Mesenchymal stem cell (in vitro differentiated cells and primary cell): ENCODE measurements at regions not wholly inside any gene's neighbourhood (a gene's known extent, or its start where the extent isn't known, plus 50 kb on each side); places are given as distances from the start of the nearest gene placed in this dataset.
A peak's percentile ranks its signal among the peaks of the same experiment; 100 is the strongest.

Source experiments
- DNase-seq: peaks from one replicate; pipeline ENCODE4 v3.0.0-alpha.2; 2013
- H2AFZ ChIP-seq: one replicate; pipeline ENCODE4 v1.6.1; 2013; ENCODE audit warnings: low read depth, mild to moderate bottlenecking, control low read depth, inconsistent platforms, low read length, moderate library complexity
- H2AK5ac ChIP-seq: 2 replicates; pipeline ENCODE4 v1.6.1; 2013; ENCODE audit warnings: low read length, moderate library complexity, mild to moderate bottlenecking, inconsistent platforms; ENCODE audit not compliant: severe bottlenecking
- H2BK120ac ChIP-seq: one replicate; pipeline ENCODE4 v1.6.1; 2013; ENCODE audit warnings: low read depth, mild to moderate bottlenecking, inconsistent platforms, low read length, moderate library complexity
- H2BK12ac ChIP-seq, 2 experiments: one replicate each; pipeline ENCODE4 v1.6.1; 2013; ENCODE audit warnings: inconsistent platforms in 2 of 2, low read length in 2 of 2, mild to moderate bottlenecking in 2 of 2, moderate library complexity in 2 of 2, control low read depth in 1 of 2
- H2BK15ac ChIP-seq: one replicate; pipeline ENCODE4 v1.6.1; 2013; ENCODE audit warnings: mild to moderate bottlenecking, low read depth, inconsistent platforms; ENCODE audit not compliant: poor library complexity, severe bottlenecking
- H2BK5ac ChIP-seq: 2 replicates; pipeline ENCODE4 v1.6.1; 2013; ENCODE audit warnings: low read depth, mild to moderate bottlenecking, low read length, control low read depth, inconsistent platforms; ENCODE audit not compliant: poor library complexity, severe bottlenecking
- H3K14ac ChIP-seq, 2 experiments: one replicate each; pipeline ENCODE4 v1.6.1; 2013; ENCODE audit warnings: inconsistent platforms in 2 of 2, low read length in 2 of 2, control low read depth in 1 of 2, mild to moderate bottlenecking in 1 of 2, moderate library complexity in 1 of 2
- H3K18ac ChIP-seq, 2 experiments: one replicate each; pipeline ENCODE4 v1.6.1; 2013; ENCODE audit warnings: inconsistent platforms in 2 of 2, low read length in 2 of 2, control low read depth in 1 of 2, low read depth in 1 of 2, mild to moderate bottlenecking in 1 of 2
- H3K23ac ChIP-seq, 2 experiments: one replicate each; pipeline ENCODE4 v1.6.1; 2013; ENCODE audit warnings: inconsistent platforms in 2 of 2, low read length in 2 of 2, mild to moderate bottlenecking in 2 of 2, moderate library complexity in 2 of 2, control low read depth in 1 of 2
- H3K27ac ChIP-seq: 2 replicates; pipeline ENCODE4 v1.5.1; 2013; ENCODE audit warnings: mild to moderate bottlenecking, moderate library complexity, low read length, control low read depth, inconsistent platforms; ENCODE audit not compliant: poor library complexity, severe bottlenecking
- H3K27me3 ChIP-seq, 2 experiments: 2 replicates each; pipeline versions ENCODE4 v1.6.1 to v1.7.0; 2013; ENCODE audit warnings: low read length in 2 of 2, mild to moderate bottlenecking in 2 of 2, moderate library complexity in 2 of 2, control low read depth in 1 of 2, inconsistent platforms in 1 of 2; ENCODE audit not compliant: control insufficient read depth in 1 of 2, insufficient read depth in 1 of 2
- H3K36me3 ChIP-seq, 2 experiments: 2 replicates each; pipeline versions ENCODE4 v1.6.1 to v1.7.0; 2013; ENCODE audit warnings: low read length in 2 of 2, control low read depth in 1 of 2, inconsistent platforms in 1 of 2, low read depth in 1 of 2, mild to moderate bottlenecking in 1 of 2; ENCODE audit not compliant: insufficient read depth in 2 of 2, control insufficient read depth in 1 of 2
- H3K4ac ChIP-seq, 2 experiments: one replicate each; pipeline ENCODE4 v1.6.1; 2013; ENCODE audit warnings: inconsistent platforms in 2 of 2, low read length in 2 of 2, mild to moderate bottlenecking in 2 of 2, moderate library complexity in 2 of 2, control low read depth in 1 of 2, low read depth in 1 of 2
- H3K4me1 ChIP-seq: 2 replicates; pipeline ENCODE4 v1.6.1; 2013; ENCODE audit warnings: low read depth, low read length, control low read depth; ENCODE audit not compliant: control insufficient read depth, insufficient read depth
- H3K4me2 ChIP-seq: 2 replicates; pipeline ENCODE4 v1.6.1; 2013; ENCODE audit warnings: low read length, mild to moderate bottlenecking, inconsistent platforms; ENCODE audit not compliant: poor library complexity, severe bottlenecking
- H3K4me3 ChIP-seq, 2 experiments: 2 replicates each; pipeline versions ENCODE4 v1.5.1 to v1.7.0; 2013; ENCODE audit warnings: low read length in 2 of 2, mild to moderate bottlenecking in 2 of 2, control low read depth in 1 of 2, low read depth in 1 of 2; ENCODE audit not compliant: insufficient read depth in 1 of 2
- H3K79me1 ChIP-seq: replicated peaks from 2 replicates; pipeline ENCODE4 v1.6.1; 2013; ENCODE audit warnings: mild to moderate bottlenecking, control low read depth, low read length, inconsistent platforms; ENCODE audit not compliant: poor library complexity, severe bottlenecking
- H3K9ac ChIP-seq: 2 replicates; pipeline ENCODE4 v1.7.0; 2013; ENCODE audit warnings: mild to moderate bottlenecking, low read length, moderate library complexity
- H3K9me3 ChIP-seq: 2 replicates; pipeline ENCODE4 v1.7.0; 2013; ENCODE audit warnings: mild to moderate bottlenecking, low read length; ENCODE audit not compliant: control insufficient read depth
- H4K8ac ChIP-seq: one replicate; pipeline ENCODE4 v1.6.1; 2013; ENCODE audit warnings: inconsistent platforms, mild to moderate bottlenecking, low read length, moderate library complexity
- H4K91ac ChIP-seq: one replicate; pipeline ENCODE4 v1.6.1; 2013; ENCODE audit warnings: mild to moderate bottlenecking, low read length, inconsistent platforms
- WGBS: methylation state at CpG from one replicate; pipeline ENCODE4 v1.1.7; 2013; ENCODE audit warnings: mixed read lengths; 5-methylcytosine and 5-hydroxymethylcytosine counted together

GRCh38 chr6:94751641-94752329, 825.5 kb upstream of the MANEA start:
- Histone ChIP-seq H3K18ac (no peak overlapping the region), H2BK5ac (no peak overlapping the region), H3K4me1 (no peaks in the 10 kb centered on the region), H3K9me3 (peaks cover 8% of the 10 kb centered on the region), H3K27me3 (no peaks in the 10 kb centered on the region), H3K27ac (no peak overlapping the region), H3K9ac (no peak overlapping the region), H3K4ac (no peak overlapping the region), H4K91ac (no peak overlapping the region), H2AK5ac (no peak overlapping the region), H3K14ac (no peak overlapping the region), H3K36me3 (no peaks in the 10 kb centered on the region), H2BK12ac (no peak overlapping the region), H2BK15ac (no peak overlapping the region), H3K23ac (no peak overlapping the region), H3K4me2 (no peak overlapping the region), H3K4me3 (no peak overlapping the region), H3K79me1 (no peaks in the 10 kb centered on the region), H4K8ac (no peak overlapping the region), H2AFZ (no peak overlapping the region), H2BK120ac (no peak overlapping the region)
- 70% methylated on average over 2 of the region's 3 CpGs for WGBS
- peak; percentile 18 for DNase-seq

- no peak overlapping the region for H2BK5ac ChIP-seq
- H3K9ac ChIP-seq = no peak overlapping the region
- H3K79me1 ChIP-seq = no peaks in the 10 kb centered on the region
- H3K4me1 ChIP-seq = no peaks in the 10 kb centered on the region
- no peak overlapping the region for H4K91ac ChIP-seq
- H2AFZ ChIP-seq = no peak overlapping the region
- DNase-seq = no peak
- H2BK12ac ChIP-seq = no peak overlapping the region
- no peak overlapping the region for H2AK5ac ChIP-seq
- H3K18ac ChIP-seq = no peak overlapping the region
- no peak overlapping the region for H3K4ac ChIP-seq
- no peak overlapping the region for H3K23ac ChIP-seq
- H2BK120ac ChIP-seq = no peak overlapping the region
- H3K27ac ChIP-seq = no peak overlapping the region
- no peak overlapping the region for H3K14ac ChIP-seq
- H3K9me3 ChIP-seq = peaks cover 3% of the 10 kb centered on the region
- no peak overlapping the region for H4K8ac ChIP-seq
- H3K36me3 ChIP-seq = no peaks in the 10 kb centered on the region
- 91% methylated on average over 2 of the region's 2 CpGs for WGBS
- H3K4me3 ChIP-seq = no peak overlapping the region
- H2BK15ac ChIP-seq = no peak overlapping the region
- H3K27me3 ChIP-seq = no peaks in the 10 kb centered on the region
- no peak overlapping the region for H3K4me2 ChIP-seq
These were observed 841.1 kb upstream of the MANEA start for GRCh38 chr6:94736236-94736635.

- H3K4me1 ChIP-seq = no peaks in the 10 kb centered on the region
- no peak overlapping the region for H2AFZ ChIP-seq
- H3K18ac ChIP-seq = no peak overlapping the region
- no peak overlapping the region for H3K9ac ChIP-seq
- H4K91ac ChIP-seq = no peak overlapping the region
- H2BK12ac ChIP-seq = no peak overlapping the region
- H3K4me2 ChIP-seq = no peak overlapping the region
- no peak overlapping the region for H3K4me3 ChIP-seq
- H3K27me3 ChIP-seq = no peaks in the 10 kb centered on the region
- H2BK5ac ChIP-seq = no peak overlapping the region
- 83% methylated on average over 7 of the region's 7 CpGs for WGBS
- no peak overlapping the region for H2BK120ac ChIP-seq
- no peaks in the 10 kb centered on the region for H3K79me1 ChIP-seq
- no peak for DNase-seq
- no peak overlapping the region for H2AK5ac ChIP-seq
- no peak overlapping the region for H2BK15ac ChIP-seq
- no peak overlapping the region for H3K14ac ChIP-seq
- no peak overlapping the region for H3K23ac ChIP-seq
- H3K9me3 ChIP-seq = peaks cover 3% of the 10 kb centered on the region
- no peak overlapping the region for H3K4ac ChIP-seq
- H3K27ac ChIP-seq = no peak overlapping the region
- H3K36me3 ChIP-seq = no peaks in the 10 kb centered on the region
- no peak overlapping the region for H4K8ac ChIP-seq
These were observed 842.1 kb upstream of the MANEA start for GRCh38 chr6:94735270-94735669.

- Histone ChIP-seq H3K4me1 (no peaks in the 10 kb centered on the region), H2BK12ac (no peak overlapping the region), H3K9ac (no peak overlapping the region), H2AK5ac (no peak overlapping the region), H3K36me3 (no peaks in the 10 kb centered on the region), H3K79me1 (no peaks in the 10 kb centered on the region), H3K9me3 (peaks cover 3% of the 10 kb centered on the region), H2BK120ac (no peak overlapping the region), H3K27me3 (no peaks in the 10 kb centered on the region), H3K4ac (no peak overlapping the region), H3K4me3 (no peak overlapping the region), H4K8ac (no peak overlapping the region), H3K14ac (no peak overlapping the region), H3K4me2 (no peak overlapping the region), H2BK15ac (no peak overlapping the region), H2AFZ (no peak overlapping the region), H4K91ac (no peak overlapping the region), H3K18ac (no peak overlapping the region), H3K27ac (no peak overlapping the region), H3K23ac (no peak overlapping the region), H2BK5ac (no peak overlapping the region)
- DNase-seq = no peak
- no CpG with 5 or more reads among the region's 1 CpG for WGBS
These were observed 842.6 kb upstream of the MANEA start for GRCh38 chr6:94734751-94735150.
